SK-N-MC (cell line): ENCODE measurements at regions not wholly inside any gene's neighbourhood (a gene's known extent, or its start where the extent isn't known, plus 50 kb on each side); places are given as distances from the start of the nearest gene placed in this dataset.

Source experiments
- EZH2 ChIP-seq: fragments of 200-600 bp; sonication (generic); IDR thresholded peaks from one replicate; pipeline ENCODE4 v1.6.1; 2017; ENCODE audit warnings: antibody characterized with exemption
- POLR2AphosphoS5 ChIP-seq: IDR thresholded peaks from 2 replicates; pipeline ENCODE4 v1.6.1; 2012; ENCODE audit warnings: mild to moderate bottlenecking, low read depth, low read length, borderline replicate concordance

DNA sequence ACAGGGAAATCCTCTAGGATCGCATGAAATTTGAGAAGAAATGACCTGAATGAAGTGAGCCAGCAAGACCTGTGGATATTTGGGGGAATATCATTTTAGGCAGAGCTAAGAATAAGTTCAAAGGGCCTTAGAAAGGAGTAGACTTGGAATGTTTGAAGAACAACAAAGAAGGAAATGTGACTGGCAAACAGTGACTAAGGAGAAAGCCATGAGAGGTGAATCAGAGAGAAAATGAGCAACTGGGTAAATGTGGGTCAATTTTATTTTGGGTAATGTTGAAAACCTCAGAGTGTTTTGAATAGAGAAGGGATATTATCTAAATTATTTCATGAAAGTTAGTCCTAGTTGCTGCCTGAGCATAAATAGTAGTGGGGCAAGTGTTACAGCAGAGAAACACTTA, 672.8 kb downstream of the LMO4 start:
- TF ChIP-seq EZH2, result no peak
- no peak for TF ChIP-seq POLR2AphosphoS5
